Uterus (tissue), 2 donors: ENCODE measurements at regions not wholly inside any gene's neighbourhood (a gene's known extent, or its start where the extent isn't known, plus 50 kb on each side); places are given as distances from the start of the nearest gene placed in this dataset.

ENCODE experiments used
- POLR2A ChIP-seq, 2 donors: fragments of 450-650 bp; IDR thresholded peaks; one replicate each; pipeline ENCODE4 v1.6.1; 2016; ENCODE audit warnings: antibody characterized with exemption in 2 of 2, mild to moderate bottlenecking in 1 of 2, moderate library complexity in 1 of 2
- TF ChIP-seq, protein P1 (sequence below), 4 experiments: fragments of 200-600 bp in 2 of 4; fragments of 450-650 bp in 2 of 4; sonication (generic) in 2 of 4; IDR thresholded peaks; one replicate each; pipeline ENCODE4 v1.5.1; 2016 to 2019; ENCODE audit warnings: antibody characterized with exemption in 4 of 4, mild to moderate bottlenecking in 2 of 4, moderate library complexity in 1 of 4

DNA sequence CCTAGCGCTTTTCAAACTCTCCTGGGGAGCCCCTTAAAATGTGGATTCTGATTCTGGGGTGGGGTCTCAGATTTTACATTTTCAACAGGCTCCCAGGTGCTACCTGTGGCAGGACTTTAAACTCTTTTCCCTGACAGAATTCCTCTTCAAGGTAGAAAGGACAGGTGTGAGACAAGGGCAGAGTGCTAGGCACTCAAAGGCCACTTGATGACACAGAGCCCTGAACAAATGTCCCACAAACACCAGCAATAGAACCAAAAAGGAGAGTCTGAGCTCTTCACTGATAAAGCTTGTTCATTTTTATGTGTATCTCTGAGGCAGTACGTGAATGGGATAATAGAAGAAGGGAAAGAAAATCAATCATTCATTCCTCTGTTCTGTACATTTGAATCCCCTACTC lies 77.7 kb upstream of the PELI1 start:
- TF ChIP-seq, protein P1, sequence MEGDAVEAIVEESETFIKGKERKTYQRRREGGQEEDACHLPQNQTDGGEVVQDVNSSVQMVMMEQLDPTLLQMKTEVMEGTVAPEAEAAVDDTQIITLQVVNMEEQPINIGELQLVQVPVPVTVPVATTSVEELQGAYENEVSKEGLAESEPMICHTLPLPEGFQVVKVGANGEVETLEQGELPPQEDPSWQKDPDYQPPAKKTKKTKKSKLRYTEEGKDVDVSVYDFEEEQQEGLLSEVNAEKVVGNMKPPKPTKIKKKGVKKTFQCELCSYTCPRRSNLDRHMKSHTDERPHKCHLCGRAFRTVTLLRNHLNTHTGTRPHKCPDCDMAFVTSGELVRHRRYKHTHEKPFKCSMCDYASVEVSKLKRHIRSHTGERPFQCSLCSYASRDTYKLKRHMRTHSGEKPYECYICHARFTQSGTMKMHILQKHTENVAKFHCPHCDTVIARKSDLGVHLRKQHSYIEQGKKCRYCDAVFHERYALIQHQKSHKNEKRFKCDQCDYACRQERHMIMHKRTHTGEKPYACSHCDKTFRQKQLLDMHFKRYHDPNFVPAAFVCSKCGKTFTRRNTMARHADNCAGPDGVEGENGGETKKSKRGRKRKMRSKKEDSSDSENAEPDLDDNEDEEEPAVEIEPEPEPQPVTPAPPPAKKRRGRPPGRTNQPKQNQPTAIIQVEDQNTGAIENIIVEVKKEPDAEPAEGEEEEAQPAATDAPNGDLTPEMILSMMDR (IDR thresholded peaks at IDR 0.05) = no peak
- TF ChIP-seq POLR2A (IDR thresholded peaks at IDR 0.05) = no peak
